OCI-M2 (cell line): ENCODE measurements at regions not wholly inside any gene's neighbourhood (a gene's known extent, or its start where the extent isn't known, plus 50 kb on each side); places are given as distances from the start of the nearest gene placed in this dataset.
"Not testable (repeated sequence)": the region's sequence is repeated elsewhere in the genome, so short reads cannot be mapped to it uniquely, and the experiment has no call there.

ENCODE experiments used
- DNase-seq: peaks from one replicate; lab custom pipeline; 2025; ENCODE audit not compliant: unreplicated experiment; lab: John Stamatoyannopoulos, UW

DNA sequence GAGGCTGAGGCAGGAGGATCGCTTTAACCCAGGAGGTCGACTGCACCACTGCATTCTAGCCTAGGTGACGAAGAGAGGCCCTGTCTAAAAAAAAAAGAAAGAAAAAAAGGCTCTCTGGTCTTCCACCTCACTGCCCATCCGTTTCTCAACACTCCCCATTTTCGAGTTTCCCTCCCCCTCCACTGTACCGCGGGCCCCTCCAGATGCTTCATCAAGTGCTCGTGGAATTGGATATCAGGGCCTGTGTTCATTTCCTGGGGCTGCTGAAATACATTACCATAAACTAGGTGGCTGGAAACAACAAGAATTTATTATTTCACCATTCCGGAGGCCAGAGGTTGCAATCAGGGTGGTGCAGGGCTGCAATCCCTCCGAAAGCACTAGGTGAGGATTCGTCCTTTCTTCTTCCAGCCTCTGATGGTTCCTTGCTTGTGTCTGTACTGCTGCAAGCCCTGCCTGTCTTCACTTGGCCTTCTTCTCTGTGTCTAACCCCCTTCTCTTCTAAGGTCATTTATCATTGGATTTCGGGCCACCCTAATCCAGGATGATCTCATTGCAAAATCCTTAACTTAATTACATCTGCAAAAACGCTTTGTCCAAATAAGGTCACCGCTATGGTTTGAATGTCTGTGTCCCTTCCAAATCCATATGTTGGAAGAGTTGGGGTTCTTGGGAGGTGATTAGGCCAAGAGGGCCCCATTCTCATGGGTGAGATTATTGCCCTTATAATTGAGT lies 135.1 kb downstream of the CRLF3 start:
- DNase-seq: not testable (repeated sequence)

DNA sequence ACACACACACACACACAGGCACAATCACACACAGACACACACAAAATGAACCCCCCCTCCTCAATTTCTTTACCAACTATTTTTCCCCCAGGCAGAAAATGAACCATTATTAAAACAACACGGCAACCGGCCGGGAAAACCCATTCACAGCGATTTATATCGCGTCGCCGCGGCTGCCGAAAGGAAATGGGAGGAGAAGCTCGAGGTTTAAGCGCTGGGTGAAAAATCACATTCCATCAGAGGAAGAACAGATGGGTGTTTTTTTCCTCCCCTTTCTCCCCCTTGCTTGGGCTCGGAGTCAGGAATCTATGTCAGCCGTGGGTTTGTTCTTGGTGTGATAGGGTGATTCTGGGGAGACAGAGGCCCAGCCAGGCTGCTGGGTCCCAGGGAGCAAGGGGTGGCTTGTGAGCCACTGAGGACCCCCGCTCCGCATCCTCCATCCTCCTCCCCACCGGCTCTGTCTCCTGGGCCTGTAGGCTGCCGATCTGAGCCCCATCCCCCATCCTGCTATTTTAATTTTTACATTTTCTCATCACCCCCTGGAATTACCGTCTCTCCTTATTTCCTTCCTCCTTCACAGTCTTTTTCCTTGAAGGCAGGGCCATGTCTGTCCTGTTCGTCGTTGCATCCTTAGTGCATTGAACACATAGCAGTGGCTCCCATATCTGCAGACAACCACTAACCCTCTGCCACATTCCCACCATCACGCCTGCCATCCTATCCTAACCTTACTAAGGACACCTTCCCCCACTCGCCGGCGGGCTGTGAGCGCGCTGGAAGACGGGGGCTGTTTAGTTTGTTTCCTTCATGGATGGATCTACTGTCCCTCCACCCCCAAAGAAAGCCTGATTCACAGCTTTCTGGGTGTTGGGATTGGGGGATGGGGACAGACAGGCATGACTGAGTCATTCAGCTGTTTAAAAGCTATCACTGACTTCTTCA lies 137.7 kb downstream of the CRLF3 start:
- DNase-seq: not testable (repeated sequence)

DNA sequence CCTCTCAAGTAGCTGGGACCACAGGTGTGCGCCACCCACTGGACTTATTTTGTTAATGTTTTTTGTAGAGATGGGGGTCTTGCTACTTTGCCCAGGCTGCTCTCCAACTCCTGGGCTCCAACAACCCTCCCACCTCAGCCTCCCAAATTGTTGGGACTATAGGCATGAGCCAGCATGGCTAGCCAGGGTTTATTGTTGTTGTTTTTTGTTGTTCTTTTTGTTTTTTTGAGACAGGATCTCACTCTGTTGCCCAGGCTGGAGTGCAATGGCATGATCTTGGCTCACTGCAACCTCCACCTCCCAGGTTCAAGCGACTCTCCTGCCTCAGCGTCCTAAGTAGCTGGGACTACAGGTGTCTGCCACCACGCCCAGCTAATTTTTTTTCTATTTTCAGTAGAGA lies 142.2 kb downstream of the CRLF3 start:
- DNase-seq: not testable (repeated sequence)

DNA sequence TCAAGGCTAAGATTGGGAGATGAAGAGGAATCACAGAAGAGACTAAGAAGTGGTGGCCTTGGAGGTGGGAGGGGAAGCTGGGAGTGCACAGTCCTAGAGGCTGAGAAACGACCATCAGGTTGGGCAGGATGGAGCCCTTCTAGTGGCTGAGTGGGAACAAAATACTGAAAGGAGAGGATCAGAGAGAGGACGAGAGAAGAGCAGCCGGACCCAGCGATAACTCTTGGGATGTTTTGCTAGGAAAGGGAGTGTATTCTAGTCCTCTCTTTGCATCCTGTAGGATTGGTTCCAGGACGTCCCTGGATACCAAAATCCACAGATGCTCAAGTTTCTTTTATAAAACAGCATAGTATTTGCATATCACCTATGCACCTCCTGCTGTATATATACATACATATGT lies 143.8 kb downstream of the CRLF3 start:
- not testable (repeated sequence) for DNase-seq

GRCh38 chr17:30677550-30678249 lies 146.8 kb downstream of the CRLF3 start:
- DNase-seq: no peak

DNA sequence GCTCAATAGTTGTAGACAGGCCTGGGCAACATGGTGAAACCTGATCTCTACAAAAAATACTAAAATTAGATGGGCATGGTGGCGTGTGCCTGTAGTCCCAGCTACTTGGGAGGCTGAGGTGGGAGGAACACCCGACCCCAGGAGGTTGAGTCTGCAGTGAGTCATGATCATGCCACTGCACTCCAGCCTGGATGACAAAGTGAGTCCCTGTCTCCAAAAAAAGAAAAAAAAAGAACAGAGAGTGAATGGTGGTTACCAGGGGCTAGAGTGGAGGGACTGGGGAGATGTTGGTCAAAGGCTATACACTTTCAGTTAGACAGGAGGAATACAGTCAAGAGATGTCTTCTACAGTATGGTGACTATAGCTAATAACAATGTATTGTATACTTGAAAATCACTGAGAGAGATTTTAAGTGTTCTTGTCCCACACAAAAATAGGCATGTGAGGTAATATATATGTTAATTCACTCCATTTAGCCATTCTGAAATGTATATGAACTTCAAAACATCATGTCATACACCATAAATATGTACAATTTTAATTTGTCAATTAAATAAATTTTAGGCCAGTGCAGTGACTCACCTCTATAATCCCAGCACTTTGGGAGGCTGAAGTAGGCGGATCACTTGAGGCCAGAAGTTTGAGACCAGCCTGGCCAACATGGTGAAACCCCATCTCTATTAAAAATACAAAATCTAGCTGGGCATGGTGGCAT lies 148.6 kb downstream of the CRLF3 start:
- DNase-seq: not testable (repeated sequence)

DNA sequence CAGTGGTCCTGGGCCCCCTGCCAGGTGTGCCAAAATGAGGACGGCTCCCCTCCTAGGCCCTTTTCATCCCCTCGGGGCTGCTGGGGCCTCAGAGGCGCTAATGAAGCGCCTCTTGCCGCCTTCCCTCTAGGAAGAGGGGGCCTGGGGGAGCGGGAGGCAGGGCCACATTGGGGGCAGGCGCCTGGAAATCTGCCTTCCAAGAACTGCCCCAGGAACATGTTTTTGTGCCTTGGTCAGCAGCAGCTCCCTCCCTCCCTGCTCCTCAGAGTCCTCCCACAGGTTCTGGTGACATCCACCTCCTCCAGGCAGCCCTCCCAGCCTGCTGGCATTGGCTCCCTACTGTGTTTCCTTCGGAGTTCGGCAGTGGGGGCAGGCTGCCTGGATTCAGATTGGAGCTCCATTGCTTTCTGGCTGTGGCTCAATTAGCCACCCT lies 155.3 kb downstream of the CRLF3 start:
- DNase-seq: not testable (repeated sequence)

DNA sequence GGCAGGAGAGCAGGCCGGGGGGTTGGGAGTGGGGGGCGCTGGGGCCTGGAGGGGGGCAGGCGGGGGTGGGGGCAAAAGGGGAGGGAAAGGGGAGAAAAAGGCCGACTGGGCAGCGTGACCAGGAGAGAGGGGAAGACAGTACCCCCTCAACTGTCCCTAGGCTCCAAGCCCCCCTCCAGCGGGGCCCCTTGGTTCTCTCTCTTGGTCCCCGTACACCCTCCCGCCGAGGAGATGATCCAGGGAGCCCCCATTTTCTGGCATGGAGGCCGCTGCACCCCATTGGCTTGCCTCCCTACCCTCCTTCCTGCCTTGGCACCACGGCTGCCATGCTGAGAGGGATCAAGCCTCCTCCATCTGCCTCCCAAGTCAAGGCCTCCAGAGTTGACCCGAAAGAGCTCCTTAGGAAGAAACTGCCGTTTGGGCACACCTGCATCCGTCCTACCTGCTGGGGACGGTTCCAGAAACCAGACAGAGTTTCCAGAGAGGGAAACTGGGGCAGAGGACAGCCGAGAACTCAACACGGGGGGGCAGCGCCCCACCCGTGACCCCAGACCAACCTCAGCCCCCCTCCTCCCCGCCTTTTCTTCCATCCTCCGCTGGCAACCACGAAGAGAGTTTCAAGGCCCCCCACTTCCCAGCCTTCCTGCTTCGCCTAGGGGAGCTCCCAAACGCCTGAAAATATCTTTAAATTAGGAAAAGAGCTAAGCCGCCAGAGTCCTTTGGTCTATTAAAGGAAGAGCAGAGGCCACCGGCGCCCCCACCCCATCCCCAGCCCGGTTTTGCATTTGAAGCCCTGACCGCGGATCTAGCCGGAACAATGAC lies 155.9 kb downstream of the CRLF3 start:
- DNase-seq: not testable (repeated sequence)

- not testable (repeated sequence) for DNase-seq
Observed at GRCh38 chr17:30667657-30668359, 156.7 kb downstream of the CRLF3 start.

- not testable (repeated sequence) for DNase-seq
Observed at GRCh38 chr17:30666838-30667656, 157.4 kb downstream of the CRLF3 start.

DNA sequence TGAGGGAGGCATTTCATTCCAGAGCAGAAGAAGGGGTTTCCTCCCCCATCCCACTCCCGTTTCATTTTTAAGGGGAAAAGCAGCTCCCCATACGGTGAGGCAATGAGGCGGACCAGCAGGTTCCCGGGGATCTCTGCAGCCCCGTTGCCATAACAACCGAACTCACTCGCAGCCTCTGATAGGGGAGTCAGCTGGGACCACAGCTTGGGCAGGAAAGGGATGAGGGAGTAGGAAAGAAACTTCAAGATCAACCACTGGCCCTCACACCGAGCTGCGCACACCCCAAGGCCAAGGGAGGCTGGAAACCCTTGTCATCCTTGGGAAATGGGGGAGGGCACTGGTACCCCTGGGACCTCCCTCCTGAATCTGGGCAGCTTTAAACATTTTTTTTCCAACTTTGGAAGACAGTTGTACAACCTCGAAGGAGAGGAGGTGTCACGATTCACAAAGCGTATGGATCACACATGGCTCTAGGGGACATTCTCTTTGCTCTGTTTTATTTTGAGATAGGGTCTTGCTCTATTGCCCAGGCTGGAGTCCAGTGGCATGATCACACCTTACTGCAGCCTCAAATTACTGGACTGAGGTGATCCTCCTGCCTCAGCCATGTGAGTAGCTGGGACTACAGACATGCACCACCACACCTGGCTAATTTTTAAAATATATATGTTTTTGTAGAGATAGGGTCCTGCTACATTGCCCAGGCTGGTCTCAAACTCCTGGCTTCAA lies 160.6 kb downstream of the CRLF3 start:
- DNase-seq: not testable (repeated sequence)

DNA sequence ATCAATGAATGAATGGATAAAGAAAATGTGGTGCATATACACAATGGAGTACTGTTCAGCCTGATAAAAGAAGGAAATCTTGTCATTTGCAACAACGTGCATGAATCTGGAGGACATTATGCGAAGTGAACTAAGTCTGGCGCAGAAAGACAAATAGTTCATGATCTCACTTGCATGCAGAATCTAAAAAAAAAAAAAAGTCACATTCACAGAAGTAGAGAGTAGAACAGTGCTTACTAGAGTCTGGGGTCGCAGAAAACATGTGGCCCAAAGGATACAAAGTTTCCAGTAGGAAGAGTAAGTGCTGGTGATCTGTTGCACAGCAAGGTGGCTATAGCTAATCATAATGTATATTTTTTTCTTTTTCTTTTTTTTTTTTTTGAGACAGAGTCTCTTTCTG lies 167.3 kb downstream of the CRLF3 start:
- not testable (repeated sequence) for DNase-seq

GRCh38 chr17:30653038-30653437 lies 171.5 kb downstream of the CRLF3 start:
- not testable (repeated sequence) for DNase-seq

- DNase-seq: not testable (repeated sequence)
Observed at GRCh38 chr17:30650149-30650548, 172.9 kb downstream of the GOSR1 start.

DNA sequence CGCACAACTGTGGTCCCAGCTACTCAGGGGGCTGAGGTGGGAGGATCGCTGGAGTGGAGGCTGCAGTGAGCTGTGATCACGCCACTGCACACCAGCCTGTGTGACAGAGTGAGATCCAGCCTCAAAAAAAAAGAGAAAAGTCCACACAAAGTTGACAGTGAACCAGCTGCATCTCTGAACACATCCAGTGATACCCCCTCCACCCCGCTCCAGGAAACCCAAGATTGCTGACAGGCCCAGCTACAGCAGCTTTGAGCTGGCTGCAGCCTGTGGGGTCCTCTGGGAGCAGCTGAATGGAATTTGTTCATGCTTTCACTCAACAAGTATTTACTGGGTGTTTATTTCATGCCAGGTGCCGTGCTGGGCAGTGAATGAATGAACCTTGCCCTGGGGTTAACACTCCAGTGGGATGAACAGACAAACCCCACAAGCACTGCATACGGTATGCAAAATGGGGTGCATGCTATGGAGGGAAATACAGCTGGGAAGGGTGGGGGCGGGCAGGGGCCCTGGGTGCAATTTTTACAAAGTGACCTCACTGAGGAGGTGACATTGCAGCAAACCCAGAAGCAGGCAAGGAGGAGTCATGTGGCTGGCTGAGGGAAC lies 170.9 kb downstream of the GOSR1 start:
- not testable (repeated sequence) for DNase-seq

DNA sequence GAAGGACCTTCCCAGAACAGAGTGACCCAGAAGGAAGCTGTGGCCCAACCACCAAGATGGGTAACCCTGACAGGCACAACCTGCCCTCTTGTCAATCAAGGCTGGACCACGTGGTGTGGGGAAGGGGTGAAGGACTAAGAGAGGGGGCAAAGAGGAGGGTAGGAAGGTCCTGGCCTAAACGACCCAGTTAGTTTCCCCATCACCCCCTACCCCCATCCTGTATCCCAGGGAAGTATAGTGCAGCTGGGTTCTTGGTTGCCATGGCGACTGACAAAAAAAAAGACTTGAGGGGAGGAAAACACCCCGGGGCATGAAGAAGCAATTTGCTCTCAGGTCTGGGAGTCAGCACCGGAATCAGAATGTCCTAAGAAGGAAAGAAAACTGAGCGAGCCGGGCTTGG lies 168.7 kb downstream of the GOSR1 start:
- DNase-seq: not testable (repeated sequence)

- DNase-seq: not testable (repeated sequence)
Observed at GRCh38 chr17:30644713-30645112, 167.5 kb downstream of the GOSR1 start.
